ENCODE measurements at regions not wholly inside any gene's neighbourhood (a gene's known extent, or its start where the extent isn't known, plus 50 kb on each side); places are given as distances from the start of the nearest gene placed in this dataset.

- intact Hi-C loops (cut with micrococcal nuclease) = no loop called here
Observed at GRCh38 chr6:119895626-119896025, 546.1 kb upstream of the MAN1A1 start.

- intact Hi-C loops (cut with micrococcal nuclease) = no loop called here
Observed at GRCh38 chr6:119894811-119895210, 545.2 kb upstream of the MAN1A1 start.

GRCh38 chr6:119891644-119892043 lies 542.1 kb upstream of the MAN1A1 start:
- intact Hi-C loops (cut with micrococcal nuclease) = no loop called here

GRCh38 chr6:119891206-119891605 lies 541.6 kb upstream of the MAN1A1 start:
- intact Hi-C loops (cut with micrococcal nuclease) = no loop called here

- intact Hi-C loops (cut with micrococcal nuclease) = no loop called here
Observed at GRCh38 chr6:119890470-119890869, 540.9 kb upstream of the MAN1A1 start.

- intact Hi-C loops (cut with micrococcal nuclease) = no loop called here
Observed at GRCh38 chr6:119887666-119888065, 538.1 kb upstream of the MAN1A1 start.

- intact Hi-C loops (cut with micrococcal nuclease) = no loop called here
Observed at GRCh38 chr6:119881416-119881815, 531.9 kb upstream of the MAN1A1 start.

GRCh38 chr6:119880840-119881239 lies 531.3 kb upstream of the MAN1A1 start:
- intact Hi-C loops (cut with micrococcal nuclease) = no loop called here

- intact Hi-C loops (cut with micrococcal nuclease) = no loop called here
Observed at GRCh38 chr6:119879731-119880130, 530.2 kb upstream of the MAN1A1 start.

GRCh38 chr6:119874381-119874780 lies 524.8 kb upstream of the MAN1A1 start:
- intact Hi-C loops (cut with micrococcal nuclease) = no loop called here

GRCh38 chr6:119873107-119873506 lies 523.5 kb upstream of the MAN1A1 start:
- intact Hi-C loops (cut with micrococcal nuclease) = no loop called here

GRCh38 chr6:119871520-119871919 lies 522.0 kb upstream of the MAN1A1 start:
- intact Hi-C loops (cut with micrococcal nuclease) = no loop called here

- intact Hi-C loops (cut with micrococcal nuclease) = no loop called here
Observed at GRCh38 chr6:119865466-119866350, 516.1 kb upstream of the MAN1A1 start.

GRCh38 chr6:119862719-119863118 lies 513.2 kb upstream of the MAN1A1 start:
- intact Hi-C loops (cut with micrococcal nuclease) = no loop called here

- intact Hi-C loops (cut with micrococcal nuclease) = loop anchor here (10.0 kb wide), 1 partner anchor 514 kb away; the partner anchor contains the start of gene MAN1A1
Observed at GRCh38 chr6:119858901-119859300, 509.3 kb upstream of the MAN1A1 start.

GRCh38 chr6:119856136-119856535 lies 506.6 kb upstream of the MAN1A1 start:
- intact Hi-C loops (cut with micrococcal nuclease) = loop anchor here (10.0 kb wide), 1 partner anchor 511 kb away; the partner anchor contains the start of gene MAN1A1

GRCh38 chr6:119848696-119849095 lies 499.1 kb upstream of the MAN1A1 start:
- intact Hi-C loops (cut with micrococcal nuclease) = no loop called here

GRCh38 chr6:119845161-119845560 lies 495.6 kb upstream of the MAN1A1 start:
- intact Hi-C loops (cut with micrococcal nuclease) = no loop called here

- intact Hi-C loops (cut with micrococcal nuclease) = no loop called here
Observed at GRCh38 chr6:119844387-119844786, 494.8 kb upstream of the MAN1A1 start.

- intact Hi-C loops (cut with micrococcal nuclease) = no loop called here
Observed at GRCh38 chr6:119842191-119842590, 492.6 kb upstream of the MAN1A1 start.

- intact Hi-C loops (cut with micrococcal nuclease) = no loop called here
Observed at GRCh38 chr6:119838043-119838442, 488.5 kb upstream of the MAN1A1 start.

- intact Hi-C loops (cut with micrococcal nuclease) = no loop called here
Observed at GRCh38 chr6:119834418-119834817, 484.9 kb upstream of the MAN1A1 start.

- intact Hi-C loops (cut with micrococcal nuclease) = no loop called here
Observed at GRCh38 chr6:119832411-119832810, 482.9 kb upstream of the MAN1A1 start.
